MM.1S (cell line): ENCODE measurements at regions not wholly inside any gene's neighbourhood (a gene's known extent, or its start where the extent isn't known, plus 50 kb on each side); places are given as distances from the start of the nearest gene placed in this dataset.
"Not testable (repeated sequence)": the region's sequence is repeated elsewhere in the genome, so short reads cannot be mapped to it uniquely, and the experiment has no call there.

ENCODE experiments used
- EZH2phosphoT487 ChIP-seq: fragments of 300-600 bp; sonication (generic); IDR thresholded peaks from 2 replicates; pipeline ENCODE4 v1.6.1; 2018; ENCODE audit warnings: antibody characterized with exemption, low read length
- TF ChIP-seq, protein P1 (sequence below): fragments of 300-600 bp; sonication (generic); IDR thresholded peaks from 2 replicates; pipeline ENCODE4 v1.5.1; 2016; ENCODE audit warnings: antibody characterized with exemption, low read length, mixed read lengths

DNA sequence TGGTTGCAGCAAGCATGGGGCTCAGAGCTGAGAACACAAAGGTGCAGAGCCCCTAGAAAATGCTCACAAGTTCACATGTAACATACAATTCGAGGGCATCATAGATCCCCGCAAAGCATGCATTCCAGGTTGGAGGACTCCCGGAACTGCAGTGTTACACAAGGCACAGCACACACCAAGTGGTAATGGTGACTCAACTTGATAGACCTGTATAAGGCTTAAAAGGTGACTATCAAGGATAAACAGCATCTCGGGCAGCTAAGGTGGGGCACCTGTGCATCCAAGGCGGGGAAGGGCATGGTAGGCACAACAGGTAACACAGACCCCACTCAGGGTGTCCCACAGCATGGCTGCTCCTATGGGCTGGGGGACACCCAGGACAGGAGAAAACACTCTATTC, 167.3 kb downstream of the KLRB1 start:
- TF ChIP-seq, protein P1, sequence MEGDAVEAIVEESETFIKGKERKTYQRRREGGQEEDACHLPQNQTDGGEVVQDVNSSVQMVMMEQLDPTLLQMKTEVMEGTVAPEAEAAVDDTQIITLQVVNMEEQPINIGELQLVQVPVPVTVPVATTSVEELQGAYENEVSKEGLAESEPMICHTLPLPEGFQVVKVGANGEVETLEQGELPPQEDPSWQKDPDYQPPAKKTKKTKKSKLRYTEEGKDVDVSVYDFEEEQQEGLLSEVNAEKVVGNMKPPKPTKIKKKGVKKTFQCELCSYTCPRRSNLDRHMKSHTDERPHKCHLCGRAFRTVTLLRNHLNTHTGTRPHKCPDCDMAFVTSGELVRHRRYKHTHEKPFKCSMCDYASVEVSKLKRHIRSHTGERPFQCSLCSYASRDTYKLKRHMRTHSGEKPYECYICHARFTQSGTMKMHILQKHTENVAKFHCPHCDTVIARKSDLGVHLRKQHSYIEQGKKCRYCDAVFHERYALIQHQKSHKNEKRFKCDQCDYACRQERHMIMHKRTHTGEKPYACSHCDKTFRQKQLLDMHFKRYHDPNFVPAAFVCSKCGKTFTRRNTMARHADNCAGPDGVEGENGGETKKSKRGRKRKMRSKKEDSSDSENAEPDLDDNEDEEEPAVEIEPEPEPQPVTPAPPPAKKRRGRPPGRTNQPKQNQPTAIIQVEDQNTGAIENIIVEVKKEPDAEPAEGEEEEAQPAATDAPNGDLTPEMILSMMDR: not testable (repeated sequence)
- TF ChIP-seq EZH2phosphoT487: not testable (repeated sequence)
